Astrocyte (in vitro differentiated cells and primary cell): ENCODE measurements at regions not wholly inside any gene's neighbourhood (a gene's known extent, or its start where the extent isn't known, plus 50 kb on each side); places are given as distances from the start of the nearest gene placed in this dataset.

ENCODE experiments used
- DNase-seq: peaks from one replicate; pipeline ENCODE4 v3.0.0-alpha.2; 2010; ENCODE audit warnings: low read depth
- FAIRE-seq: peaks from 2 replicates; lab custom pipeline; 2011; peaks lifted over from hg19 to GRCh38; lab: Jason Lieb, UNC
- H2AFZ ChIP-seq: 2 replicates; pipeline ENCODE4 v1.6.0; 2012; ENCODE audit warnings: low read depth, low read length, inconsistent platforms
- H3K27ac ChIP-seq: 2 replicates; pipeline ENCODE4 v1.5.1; 2011; ENCODE audit warnings: low read depth, low read length, inconsistent platforms
- H3K27me3 ChIP-seq: 2 replicates; pipeline ENCODE4 v1.6.0; 2011; ENCODE audit warnings: low read length, inconsistent platforms; ENCODE audit not compliant: insufficient read depth
- H3K36me3 ChIP-seq: 2 replicates; pipeline ENCODE4 v1.5.1; 2011; ENCODE audit warnings: low read length, inconsistent platforms; ENCODE audit not compliant: insufficient read depth
- H3K4me1 ChIP-seq: 2 replicates; pipeline ENCODE4 v1.5.1; 2011; ENCODE audit warnings: low read length, inconsistent platforms; ENCODE audit not compliant: insufficient read depth
- H3K4me2 ChIP-seq: 2 replicates; pipeline ENCODE4 v1.6.0; 2012; ENCODE audit warnings: low read length, inconsistent platforms
- H3K4me3 ChIP-seq: 2 replicates; pipeline ENCODE4 v1.5.1; 2011; ENCODE audit warnings: low read depth, mild to moderate bottlenecking, low read length, inconsistent platforms; ENCODE audit not compliant: insufficient read depth
- H3K79me2 ChIP-seq: 2 replicates; pipeline ENCODE4 v1.6.0; 2012; ENCODE audit warnings: mild to moderate bottlenecking, low read length, inconsistent platforms; ENCODE audit not compliant: insufficient read depth
- H3K9ac ChIP-seq: 2 replicates; pipeline ENCODE4 v1.6.0; 2012; ENCODE audit warnings: mild to moderate bottlenecking, low read length, inconsistent platforms
- H3K9me3 ChIP-seq: 2 replicates; pipeline ENCODE4 v1.5.1; 2012; ENCODE audit warnings: low read depth, mild to moderate bottlenecking, low read length, inconsistent platforms; ENCODE audit not compliant: insufficient read depth
- H4K20me1 ChIP-seq: 2 replicates; pipeline ENCODE4 v1.6.0; 2012; ENCODE audit warnings: low read length, inconsistent platforms; ENCODE audit not compliant: insufficient read depth
- H3K27ac Mint-ChIP-seq: one replicate; pipeline ENCODE4 v1.8.0; 2021; ENCODE audit warnings: mild to moderate bottlenecking, mixed read lengths; ENCODE audit not compliant: unreplicated experiment
- H3K27me3 Mint-ChIP-seq: one replicate; pipeline ENCODE4 v1.8.0; 2021; ENCODE audit warnings: low read depth, mixed read lengths; ENCODE audit not compliant: unreplicated experiment
- H3K36me3 Mint-ChIP-seq: one replicate; pipeline ENCODE4 v1.8.0; 2021; ENCODE audit warnings: low read depth, mixed read lengths; ENCODE audit not compliant: unreplicated experiment
- H3K4me1 Mint-ChIP-seq: one replicate; pipeline ENCODE4 v1.8.0; 2021; ENCODE audit warnings: low read depth, mixed read lengths; ENCODE audit not compliant: unreplicated experiment
- H3K4me3 Mint-ChIP-seq: one replicate; pipeline ENCODE4 v1.8.0; 2021; ENCODE audit warnings: mild to moderate bottlenecking, moderate library complexity, mixed read lengths; ENCODE audit not compliant: unreplicated experiment
- H3K9me3 Mint-ChIP-seq: one replicate; pipeline ENCODE4 v1.8.0; 2021; ENCODE audit warnings: mild to moderate bottlenecking, mixed read lengths; ENCODE audit not compliant: unreplicated experiment
- EZH2 ChIP-seq: IDR thresholded peaks from 2 replicates; pipeline ENCODE4 v1.6.1; 2012; ENCODE audit warnings: mild to moderate bottlenecking, low read length, inconsistent platforms; ENCODE audit not compliant: insufficient read depth
- TF ChIP-seq, protein P1 (sequence below): IDR thresholded peaks from 2 replicates; pipeline ENCODE4 v1.5.1; 2011; ENCODE audit warnings: low read depth, mild to moderate bottlenecking, inconsistent platforms, low read length, moderate library complexity; ENCODE audit not compliant: insufficient read depth

DNA sequence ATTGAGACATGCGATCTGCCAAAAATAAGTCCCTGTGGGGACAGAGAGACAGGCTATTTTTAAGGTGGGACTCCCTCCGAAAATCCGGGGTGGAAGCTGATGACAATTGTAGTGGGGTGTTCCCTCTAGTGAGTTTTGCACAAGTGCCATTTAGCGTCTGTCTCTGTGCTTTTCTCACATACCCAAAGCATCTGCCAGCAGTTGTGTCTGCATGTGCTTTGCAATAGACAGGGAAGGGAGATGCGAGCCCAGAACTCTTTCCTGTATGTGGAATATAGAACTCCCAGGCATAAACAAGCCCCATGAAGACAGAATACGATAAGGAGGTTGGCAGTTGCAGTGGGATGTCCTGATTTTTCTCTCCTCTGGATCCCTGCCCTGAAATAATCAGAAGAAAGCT is 282.7 kb upstream of the XYLT1 start:
- no peak for DNase-seq
- no peak overlapping the region for H3K9ac ChIP-seq
- H3K27me3 Mint-ChIP-seq: peaks cover 7% of the 10 kb centered on the region
- H4K20me1 ChIP-seq: no peaks in the 10 kb centered on the region
- no peaks in the 10 kb centered on the region for H3K9me3 ChIP-seq
- H3K27ac Mint-ChIP-seq: no peak overlapping the region
- peaks cover 1% of the 10 kb centered on the region for H3K36me3 Mint-ChIP-seq
- no peak overlapping the region for H3K27ac ChIP-seq
- no peak overlapping the region for H3K4me2 ChIP-seq
- H3K27me3 ChIP-seq: no peaks in the 10 kb centered on the region
- no peaks in the 10 kb centered on the region for H3K36me3 ChIP-seq
- no peaks in the 10 kb centered on the region for H3K4me1 ChIP-seq
- no peak for TF ChIP-seq EZH2
- TF ChIP-seq, protein P1, sequence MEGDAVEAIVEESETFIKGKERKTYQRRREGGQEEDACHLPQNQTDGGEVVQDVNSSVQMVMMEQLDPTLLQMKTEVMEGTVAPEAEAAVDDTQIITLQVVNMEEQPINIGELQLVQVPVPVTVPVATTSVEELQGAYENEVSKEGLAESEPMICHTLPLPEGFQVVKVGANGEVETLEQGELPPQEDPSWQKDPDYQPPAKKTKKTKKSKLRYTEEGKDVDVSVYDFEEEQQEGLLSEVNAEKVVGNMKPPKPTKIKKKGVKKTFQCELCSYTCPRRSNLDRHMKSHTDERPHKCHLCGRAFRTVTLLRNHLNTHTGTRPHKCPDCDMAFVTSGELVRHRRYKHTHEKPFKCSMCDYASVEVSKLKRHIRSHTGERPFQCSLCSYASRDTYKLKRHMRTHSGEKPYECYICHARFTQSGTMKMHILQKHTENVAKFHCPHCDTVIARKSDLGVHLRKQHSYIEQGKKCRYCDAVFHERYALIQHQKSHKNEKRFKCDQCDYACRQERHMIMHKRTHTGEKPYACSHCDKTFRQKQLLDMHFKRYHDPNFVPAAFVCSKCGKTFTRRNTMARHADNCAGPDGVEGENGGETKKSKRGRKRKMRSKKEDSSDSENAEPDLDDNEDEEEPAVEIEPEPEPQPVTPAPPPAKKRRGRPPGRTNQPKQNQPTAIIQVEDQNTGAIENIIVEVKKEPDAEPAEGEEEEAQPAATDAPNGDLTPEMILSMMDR: no peak
- peaks cover 3% of the 10 kb centered on the region for H3K9me3 Mint-ChIP-seq
- H2AFZ ChIP-seq: no peak overlapping the region
- no peak for FAIRE-seq
- no peak overlapping the region for H3K4me3 Mint-ChIP-seq
- H3K4me3 ChIP-seq: no peak overlapping the region
- H3K79me2 ChIP-seq: no peaks in the 10 kb centered on the region
- no peaks in the 10 kb centered on the region for H3K4me1 Mint-ChIP-seq

DNA sequence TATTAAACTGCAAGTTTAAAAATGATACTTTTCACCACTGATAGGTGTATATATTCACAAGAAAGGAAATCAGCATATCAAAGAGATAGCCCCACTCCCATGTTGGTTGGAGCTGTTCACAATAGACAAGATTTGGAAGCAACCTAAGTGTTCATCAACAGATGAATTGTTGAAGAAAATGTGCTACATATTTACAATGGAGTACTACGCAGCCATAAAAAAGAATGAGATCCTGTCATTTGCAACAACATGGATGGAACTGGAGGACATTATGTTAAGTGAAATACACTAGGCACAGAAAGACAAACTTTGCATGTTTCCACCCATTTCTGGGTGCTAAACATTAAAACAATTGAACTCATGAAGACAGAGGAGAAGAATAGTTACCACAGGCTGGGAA is 278.9 kb upstream of the XYLT1 start:
- DNase-seq (no peak), FAIRE-seq (no peak)
- H3K36me3 Mint-ChIP-seq: peaks cover 1% of the 10 kb centered on the region
- peaks cover 3% of the 10 kb centered on the region for H3K9me3 Mint-ChIP-seq
- H3K9ac ChIP-seq: no peak overlapping the region
- no peaks in the 10 kb centered on the region for H3K79me2 ChIP-seq
- no peak overlapping the region for H3K27ac ChIP-seq
- no peak overlapping the region for H3K4me3 ChIP-seq
- no peak overlapping the region for H2AFZ ChIP-seq
- no peak overlapping the region for H3K27ac Mint-ChIP-seq
- no peaks in the 10 kb centered on the region for H3K27me3 ChIP-seq
- H3K4me2 ChIP-seq: no peak overlapping the region
- peaks cover 17% of the 10 kb centered on the region for H3K27me3 Mint-ChIP-seq
- H3K4me3 Mint-ChIP-seq: no peak overlapping the region
- no peaks in the 10 kb centered on the region for H3K4me1 ChIP-seq
- H4K20me1 ChIP-seq: no peaks in the 10 kb centered on the region
- no peaks in the 10 kb centered on the region for H3K36me3 ChIP-seq
- TF ChIP-seq, protein P1: no peak
- no peak for TF ChIP-seq EZH2
- H3K9me3 ChIP-seq: no peaks in the 10 kb centered on the region
- H3K4me1 Mint-ChIP-seq: no peaks in the 10 kb centered on the region

DNA sequence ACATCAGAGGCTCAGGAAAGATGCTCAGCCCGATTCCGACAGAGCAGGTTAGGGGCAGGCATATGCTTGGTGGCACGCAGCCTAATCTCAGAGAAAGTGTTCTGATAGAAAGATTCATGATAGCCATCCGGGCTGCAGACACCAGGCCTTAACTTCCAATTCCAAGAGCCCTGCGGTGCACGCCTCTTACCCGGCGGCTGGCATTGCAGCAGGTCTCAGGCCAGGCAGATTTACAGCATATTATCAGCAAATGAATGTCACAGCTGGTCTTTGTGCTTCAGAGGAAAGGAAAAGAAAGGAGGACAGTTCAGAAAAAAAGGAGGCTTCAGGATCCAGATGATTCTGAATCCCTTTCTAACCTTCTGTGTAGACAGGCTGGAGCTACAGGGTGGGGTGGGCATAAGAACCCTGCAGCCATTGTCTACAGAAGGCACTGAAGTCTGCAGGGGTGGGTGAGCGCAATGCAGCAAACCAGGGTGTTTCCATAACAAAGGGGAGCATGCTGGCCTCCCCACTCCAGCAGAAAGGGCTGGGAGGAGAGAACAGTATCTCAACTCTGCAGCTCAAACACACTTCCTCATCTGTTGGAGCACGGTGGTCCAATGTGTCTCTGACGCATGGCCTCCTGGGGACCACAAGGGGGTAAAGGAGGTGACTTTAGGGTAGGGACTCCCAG is 277.4 kb upstream of the XYLT1 start:
- FAIRE-seq (no peak), DNase-seq (no peak)
- Histone ChIP-seq H3K4me3 (no peak overlapping the region), H3K4me1 (no peaks in the 10 kb centered on the region), H3K27me3 (peaks cover 4% of the 10 kb centered on the region), H4K20me1 (no peaks in the 10 kb centered on the region), H2AFZ (no peak overlapping the region), H3K36me3 (no peaks in the 10 kb centered on the region), H3K27ac (no peak overlapping the region), H3K9ac (no peak overlapping the region), H3K79me2 (no peaks in the 10 kb centered on the region), H3K9me3 (no peaks in the 10 kb centered on the region), H3K4me2 (no peak overlapping the region)
- no peak overlapping the region for H3K27ac Mint-ChIP-seq
- no peak overlapping the region for H3K4me3 Mint-ChIP-seq
- peaks cover under 1% of the 10 kb centered on the region for H3K36me3 Mint-ChIP-seq
- H3K9me3 Mint-ChIP-seq: peaks cover 3% of the 10 kb centered on the region
- no peaks in the 10 kb centered on the region for H3K4me1 Mint-ChIP-seq
- TF ChIP-seq EZH2: no peak
- TF ChIP-seq, protein P1: no peak
- peaks cover 12% of the 10 kb centered on the region for H3K27me3 Mint-ChIP-seq
